Endothelial cell of umbilical vein (primary cell): ENCODE measurements at regions not wholly inside any gene's neighbourhood (a gene's known extent, or its start where the extent isn't known, plus 50 kb on each side); places are given as distances from the start of the nearest gene placed in this dataset.

Experiments used
- BruUV-seq: library from RNA; stranded (reverse); fragments of 400-500 nt; replicated peaks from 2 replicates; lab custom pipeline; 2021; lab: Mats Ljungman, UMichigan
- CTCF ChIA-PET: fragments of 300-600, 350-600 bp; sonication (Branson Sonifier 250); formaldehyde crosslinking; loops from one replicate; lab custom pipeline; 2021; ENCODE audit warnings: antibody characterized with exemption, inconsistent platforms; lab: Charles Lee
- POLR2A ChIA-PET: fragments of 300-600, 350-600 bp; sonication (Branson Sonifier 250); formaldehyde crosslinking; loops from one replicate; lab custom pipeline; 2021; ENCODE audit warnings: antibody characterized with exemption, inconsistent platforms; lab: Charles Lee
- DNase-seq: peaks from one replicate; pipeline ENCODE4 v3.0.0-alpha.2; 2011; ENCODE audit warnings: low read depth, low spot score
- FAIRE-seq: peaks from 2 replicates; lab custom pipeline; 2011; peaks lifted over from hg19 to GRCh38; lab: Jason Lieb, UNC
- H2AFZ ChIP-seq: 2 replicates; pipeline ENCODE4 v1.6.0; 2012; ENCODE audit warnings: low read depth, low read length, control low read depth, inconsistent platforms
- H3K27ac ChIP-seq: 2 replicates; pipeline ENCODE4 v1.5.1; 2011; ENCODE audit warnings: low read depth, mild to moderate bottlenecking, control low read depth, low read length, moderate library complexity; ENCODE audit not compliant: insufficient read depth
- H3K27me3 ChIP-seq, 2 experiments: 2 replicates each; pipeline versions ENCODE4 v1.6.0 to v1.6.1; 2011; ENCODE audit warnings: low read length in 2 of 2, mixed read lengths in 1 of 2; ENCODE audit not compliant: control insufficient read depth in 2 of 2, insufficient read depth in 2 of 2
- H3K36me3 ChIP-seq, 2 experiments: 2 replicates in 1 of 2; 3 replicates in 1 of 2; pipeline ENCODE4 v1.5.1; 2011; ENCODE audit warnings: low read length in 2 of 2, mild to moderate bottlenecking in 1 of 2, moderate library complexity in 1 of 2; ENCODE audit not compliant: control insufficient read depth in 2 of 2, insufficient read depth in 2 of 2; ENCODE audit errors: extremely low read depth in 1 of 2
- H3K4me1 ChIP-seq: 3 replicates; pipeline ENCODE4 v1.5.1; 2011; ENCODE audit warnings: mild to moderate bottlenecking, low read length; ENCODE audit not compliant: control insufficient read depth, insufficient read depth; ENCODE audit errors: extremely low read depth
- H3K4me2 ChIP-seq: 2 replicates; pipeline ENCODE4 v1.6.1; 2011; ENCODE audit warnings: low read length, control low read depth, mixed read lengths; ENCODE audit not compliant: insufficient read depth
- H3K4me3 ChIP-seq, 3 experiments: fragments of 200-600 bp in 1 of 3; sonication (generic), shearing (Covaris generic) in 1 of 3; replicated peaks in 1 of 3; 2 replicates each; pipeline ENCODE4 v1.5.1; 2011 to 2016; ENCODE audit warnings: control low read depth in 3 of 3, low read length in 3 of 3, mild to moderate bottlenecking in 2 of 3, inconsistent platforms in 1 of 3, low read depth in 1 of 3, moderate library complexity in 1 of 3; ENCODE audit not compliant: insufficient read depth in 1 of 3
- H3K79me2 ChIP-seq: 2 replicates; pipeline ENCODE4 v1.6.0; 2012; ENCODE audit warnings: low read length, inconsistent platforms; ENCODE audit not compliant: control insufficient read depth, insufficient read depth
- H3K9ac ChIP-seq: replicated peaks from 2 replicates; pipeline ENCODE3; 2011; ENCODE audit warnings: low read length, control low read depth; ENCODE audit not compliant: insufficient read depth; ENCODE audit errors: extremely low read depth
- H3K9me1 ChIP-seq: replicated peaks from 3 replicates; pipeline ENCODE4 v1.6.0; 2011; ENCODE audit warnings: mild to moderate bottlenecking, low read length; ENCODE audit not compliant: control insufficient read depth, insufficient read depth; ENCODE audit errors: extremely low read depth
- H3K9me3 ChIP-seq: replicated peaks from 2 replicates; pipeline ENCODE4 v1.5.1; 2012; ENCODE audit warnings: low read length, inconsistent platforms; ENCODE audit not compliant: control insufficient read depth, insufficient read depth
- H4K20me1 ChIP-seq: replicated peaks from 2 replicates; pipeline ENCODE3; 2011; ENCODE audit warnings: mild to moderate bottlenecking, low read length; ENCODE audit not compliant: control insufficient read depth, insufficient read depth; ENCODE audit errors: extremely low read depth
- CTCF ChIP-seq, 2 donors: IDR thresholded peaks; 1 replicate in 1 of 2; 2 replicates in 1 of 2; pipeline ENCODE4 v1.5.1; 2011; ENCODE audit warnings: low read length in 2 of 2, mild to moderate bottlenecking in 2 of 2, moderate library complexity in 2 of 2, control low read depth in 1 of 2, inconsistent platforms in 1 of 2, low read depth in 1 of 2; ENCODE audit not compliant: insufficient read depth in 1 of 2; ENCODE audit errors: extremely low read depth in 1 of 2
- FOS ChIP-seq: IDR thresholded peaks from 2 replicates; pipeline ENCODE4 v1.6.1; 2011; ENCODE audit warnings: mild to moderate bottlenecking, low read length, moderate library complexity, borderline replicate concordance; ENCODE audit not compliant: insufficient read depth
- GATA2 ChIP-seq: IDR thresholded peaks from 2 replicates; pipeline ENCODE4 v1.7.0; 2011; ENCODE audit warnings: low read depth, mild to moderate bottlenecking, moderate library complexity, mixed read lengths, low read length; ENCODE audit not compliant: insufficient read length, insufficient read depth
- JUN ChIP-seq: IDR thresholded peaks from 2 replicates; pipeline ENCODE4 v1.6.1; 2011; ENCODE audit warnings: borderline replicate concordance, low read depth; ENCODE audit not compliant: insufficient read length, insufficient read depth
- MAX ChIP-seq: IDR thresholded peaks from 2 replicates; pipeline ENCODE4 v1.6.1; 2011; ENCODE audit not compliant: insufficient read depth, insufficient read length
- MYC ChIP-seq: IDR thresholded peaks from one replicate; pipeline ENCODE4 v1.6.1; 2011; ENCODE audit warnings: mild to moderate bottlenecking, low read depth, low read length
- POLR2A ChIP-seq: IDR thresholded peaks from 2 replicates; pipeline ENCODE4 v1.6.1; 2012; ENCODE audit warnings: low read depth, mild to moderate bottlenecking, control low read depth, low read length
- POLR2AphosphoS5 ChIP-seq: IDR thresholded peaks from 2 replicates; pipeline ENCODE4 v1.6.1; 2012; ENCODE audit warnings: low read depth, mild to moderate bottlenecking, control low read depth, low read length, moderate library complexity; ENCODE audit not compliant: insufficient read depth
- dilution Hi-C: fragments of 300-500 bp; cut with MboI; formaldehyde crosslinking; loops from one replicate; pipeline ENCODE4 v1.15.0; 2019; ENCODE audit warnings: low sequenced_read_pairs; ENCODE audit not compliant: extremely low pct_ligation_motif_present
- intact Hi-C: fragments of 100-400 bp; cut with micrococcal nuclease; formaldehyde crosslinking; loops from one replicate; pipeline ENCODE4 v1.10.0; 2022

GRCh38 chr2:122542236-122542635 lies 786.8 kb downstream of the TSN start:
- dilution Hi-C loops = no loop called here
- H3K9me1 ChIP-seq = no peaks in the 10 kb centered on the region
- CTCF ChIA-PET = no interaction called here
- H3K4me1 ChIP-seq = no peaks in the 10 kb centered on the region
- no peak overlapping the region for H3K4me3 ChIP-seq
- BruUV-seq = no TSS peak
- FAIRE-seq (no peak), DNase-seq (no peak)
- no peaks in the 10 kb centered on the region for H3K36me3 ChIP-seq
- no peak overlapping the region for H3K4me2 ChIP-seq
- no peak overlapping the region for H3K27ac ChIP-seq
- H4K20me1 ChIP-seq = no peaks in the 10 kb centered on the region
- H3K9ac ChIP-seq = no peak overlapping the region
- TF ChIP-seq MYC (no peak), MAX (no peak), CTCF (IDR thresholded peaks at IDR 0.05; ENCODE audit: extremely low read depth in 1 of 2, insufficient read depth in 1 of 2, low read depth in 1 of 2, low read length in 2 of 2) (no peak), POLR2AphosphoS5 (no peak), JUN (no peak), FOS (no peak), POLR2A (no peak)
- H2AFZ ChIP-seq = no peak overlapping the region
- H3K9me3 ChIP-seq = peaks cover 3% of the 10 kb centered on the region
- POLR2A ChIA-PET = no interaction called here
- H3K79me2 ChIP-seq = no peaks in the 10 kb centered on the region
- no peaks in the 10 kb centered on the region for H3K27me3 ChIP-seq
- intact Hi-C loops = no loop called here

DNA sequence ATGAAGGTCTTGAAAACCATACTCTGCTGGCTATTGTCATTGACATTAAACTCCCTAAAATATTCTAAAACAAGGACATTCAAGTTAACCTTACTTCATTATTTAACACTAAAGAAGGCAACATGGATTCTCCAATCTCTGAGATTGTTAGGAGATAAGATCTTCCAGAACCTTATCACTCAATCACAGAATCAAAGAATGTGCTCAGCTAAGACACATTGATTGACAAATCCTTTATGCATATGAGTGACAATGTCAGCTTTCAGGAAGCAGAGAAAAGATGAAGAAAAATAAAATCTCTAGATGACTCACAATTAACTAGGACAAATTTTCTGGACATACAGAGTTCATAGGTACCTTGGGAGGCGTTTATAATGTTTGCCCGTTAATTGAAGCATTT lies 787.2 kb downstream of the TSN start:
- dilution Hi-C loops = no loop called here
- no peak overlapping the region for H3K27ac ChIP-seq
- no peak overlapping the region for H3K4me3 ChIP-seq
- H4K20me1 ChIP-seq = no peaks in the 10 kb centered on the region
- no peak overlapping the region for H3K4me2 ChIP-seq
- H3K9ac ChIP-seq = no peak overlapping the region
- CTCF ChIA-PET = no interaction called here
- H3K9me3 ChIP-seq = peaks cover 3% of the 10 kb centered on the region
- no TSS peak for BruUV-seq
- no peaks in the 10 kb centered on the region for H3K79me2 ChIP-seq
- POLR2A ChIA-PET = no interaction called here
- H2AFZ ChIP-seq = no peak overlapping the region
- FAIRE-seq (no peak), DNase-seq (no peak)
- H3K36me3 ChIP-seq = no peaks in the 10 kb centered on the region
- no peaks in the 10 kb centered on the region for H3K9me1 ChIP-seq
- TF ChIP-seq POLR2A = no peak
- TF ChIP-seq POLR2AphosphoS5 = no peak
- no peak for TF ChIP-seq MYC
- TF ChIP-seq GATA2 = no peak
- no peaks in the 10 kb centered on the region for H3K4me1 ChIP-seq
- intact Hi-C loops = no loop called here
- no peaks in the 10 kb centered on the region for H3K27me3 ChIP-seq
